ENCODE measurements at regions not wholly inside any gene's neighbourhood (a gene's known extent, or its start where the extent isn't known, plus 50 kb on each side); places are given as distances from the start of the nearest gene placed in this dataset.

- no peak for DNase-seq (ENCODE audit: low read depth)
- H3K4me3 ChIP-seq (ENCODE audit: low read depth, low read length): no peak overlapping the region
- TF ChIP-seq CTCF (IDR thresholded peaks at IDR 0.05; ENCODE audit: insufficient read depth, low read depth, low read length): no peak
Observed at GRCh38 chr2:105681927-105682326, 62.8 kb upstream of the NCK2 start.

GRCh38 chr2:105680357-105680756 lies 64.4 kb upstream of the NCK2 start:
- no peak overlapping the region for H3K4me3 ChIP-seq (ENCODE audit: low read depth, low read length)
- TF ChIP-seq CTCF (IDR thresholded peaks at IDR 0.05; ENCODE audit: insufficient read depth, low read depth, low read length): no peak
- no peak for DNase-seq (ENCODE audit: low read depth)

GRCh38 chr2:105678346-105678745 lies 66.4 kb upstream of the NCK2 start:
- no peak for TF ChIP-seq CTCF (IDR thresholded peaks at IDR 0.05; ENCODE audit: insufficient read depth, low read depth, low read length)
- DNase-seq (ENCODE audit: low read depth): no peak
- no peak overlapping the region for H3K4me3 ChIP-seq (ENCODE audit: low read depth, low read length)

GRCh38 chr2:105677901-105678300 lies 66.8 kb upstream of the NCK2 start:
- H3K4me3 ChIP-seq (ENCODE audit: low read depth, low read length): no peak overlapping the region
- DNase-seq (ENCODE audit: low read depth): no peak
- no peak for TF ChIP-seq CTCF (IDR thresholded peaks at IDR 0.05; ENCODE audit: insufficient read depth, low read depth, low read length)

- no peak for DNase-seq (ENCODE audit: low read depth)
- TF ChIP-seq CTCF (IDR thresholded peaks at IDR 0.05; ENCODE audit: insufficient read depth, low read depth, low read length): no peak
- no peak overlapping the region for H3K4me3 ChIP-seq (ENCODE audit: low read depth, low read length)
Observed at GRCh38 chr2:105675841-105676240, 68.9 kb upstream of the NCK2 start.

- TF ChIP-seq CTCF (IDR thresholded peaks at IDR 0.05; ENCODE audit: insufficient read depth, low read depth, low read length): no peak
- no peak overlapping the region for H3K4me3 ChIP-seq (ENCODE audit: low read depth, low read length)
- no peak for DNase-seq (ENCODE audit: low read depth)
Observed at GRCh38 chr2:105674859-105675541, 69.7 kb upstream of the NCK2 start.

- DNase-seq (ENCODE audit: low read depth): peak; percentile 38
- TF ChIP-seq CTCF (IDR thresholded peaks at IDR 0.05; ENCODE audit: insufficient read depth, low read depth, low read length): no peak
Observed at GRCh38 chr2:105674401-105674800, 70.3 kb upstream of the NCK2 start.

More at GRCh38 chr2:105674401-105674800, 70.3 kb upstream of the NCK2 start:
- no peak overlapping the region for H3K4me3 ChIP-seq (ENCODE audit: low read depth, low read length)
